ENCODE measurements at regions not wholly inside any gene's neighbourhood (a gene's known extent, or its start where the extent isn't known, plus 50 kb on each side); places are given as distances from the start of the nearest gene placed in this dataset.
A peak's percentile ranks its signal among the peaks of the same experiment; 100 is the strongest.

- TF ChIP-seq SNAPC4 (CRISPR knock-in tag; IDR thresholded peaks at IDR 0.05), result no peak
- TF ChIP-seq ZNF724P (CRISPR knock-in tag; IDR thresholded peaks at IDR 0.05; ENCODE audit: borderline replicate concordance), result no peak
- no peak for TF ChIP-seq IKZF4 (CRISPR knock-in tag; IDR thresholded peaks at IDR 0.05; ENCODE audit: borderline replicate concordance, low read depth, not compliant biosample characterization)
- TF ChIP-seq ZBTB26 (CRISPR knock-in tag; IDR thresholded peaks at IDR 0.05; ENCODE audit: borderline replicate concordance), result no peak
- no peak; the same call in 1 of the 2 replicates for TF ChIP-seq ZNF772 (CRISPR knock-in tag; IDR thresholded peaks at IDR 0.05)
- TF ChIP-seq EED (CRISPR knock-in tag; IDR thresholded peaks at IDR 0.05), result no peak
- TF ChIP-seq ZNF713 (CRISPR knock-in tag; IDR thresholded peaks at IDR 0.05), result no peak
- TF ChIP-seq ZNF768 (CRISPR knock-in tag; IDR thresholded peaks at IDR 0.05), result no peak
- TF ChIP-seq KLF6 (CRISPR knock-in tag; IDR thresholded peaks at IDR 0.05), result peak; percentile 44; the same call in 1 of the 2 replicates
- no peak for TF ChIP-seq MNT (IDR thresholded peaks at IDR 0.05)
- peak; percentile 82 for TF ChIP-seq ZNF362 (CRISPR knock-in tag; IDR thresholded peaks at IDR 0.05; ENCODE audit: borderline replicate concordance)
- no peak for TF ChIP-seq ZBTB10 (CRISPR knock-in tag; IDR thresholded peaks at IDR 0.05; ENCODE audit: borderline replicate concordance)
- 0 out of 2 replicates have a peak, but pooled peaks have one; percentile 32 for TF ChIP-seq KLF12 (CRISPR knock-in tag; IDR thresholded peaks at IDR 0.05; ENCODE audit: borderline replicate concordance)
- no peak for TF ChIP-seq GRHL1 (CRISPR knock-in tag; conservative IDR thresholded peaks at IDR 0.05)
- TF ChIP-seq ZKSCAN1 (IDR thresholded peaks at IDR 0.05; ENCODE audit: low read length), result no peak
Measured at GRCh38 chr12:66048835-66049537, 81.6 kb downstream of the LLPH start (continued).

Data from HepG2 (cell line).